BLaER1 (cell line): ENCODE measurements at regions not wholly inside any gene's neighbourhood (a gene's known extent, or its start where the extent isn't known, plus 50 kb on each side); places are given as distances from the start of the nearest gene placed in this dataset.

Experiments used
- H3K27ac ChIP-seq: shearing (Covaris generic); formaldehyde crosslinking; 2 replicates; pipeline ENCODE4 v1.8.1; 2022
- H3K27me3 ChIP-seq: shearing (Covaris generic); formaldehyde crosslinking; 2 replicates; pipeline ENCODE4 v1.8.1; 2022
- H3K36me3 ChIP-seq: shearing (Covaris generic); formaldehyde crosslinking; 2 replicates; pipeline ENCODE4 v1.8.1; 2022
- H3K4me1 ChIP-seq: shearing (Covaris generic); formaldehyde crosslinking; 2 replicates; pipeline ENCODE4 v1.8.1; 2022
- H3K4me2 ChIP-seq: shearing (Covaris generic); formaldehyde crosslinking; 2 replicates; pipeline ENCODE4 v1.8.1; 2022
- H3K4me3 ChIP-seq: shearing (Covaris generic); formaldehyde crosslinking; 2 replicates; pipeline ENCODE4 v1.8.1; 2022
- H3K9ac ChIP-seq: shearing (Covaris generic); formaldehyde crosslinking; 2 replicates; pipeline ENCODE4 v1.8.1; 2022
- H3K9me3 ChIP-seq: shearing (Covaris generic); formaldehyde crosslinking; 2 replicates; pipeline ENCODE4 v1.8.1; 2022
- H4K20me1 ChIP-seq: shearing (Covaris generic); formaldehyde crosslinking; 2 replicates; pipeline ENCODE4 v1.8.1; 2022
- Cebpa-rat ChIP-seq: shearing (Covaris generic); IDR thresholded peaks from 2 replicates; pipeline ENCODE4 v1.8.1; 2022

DNA sequence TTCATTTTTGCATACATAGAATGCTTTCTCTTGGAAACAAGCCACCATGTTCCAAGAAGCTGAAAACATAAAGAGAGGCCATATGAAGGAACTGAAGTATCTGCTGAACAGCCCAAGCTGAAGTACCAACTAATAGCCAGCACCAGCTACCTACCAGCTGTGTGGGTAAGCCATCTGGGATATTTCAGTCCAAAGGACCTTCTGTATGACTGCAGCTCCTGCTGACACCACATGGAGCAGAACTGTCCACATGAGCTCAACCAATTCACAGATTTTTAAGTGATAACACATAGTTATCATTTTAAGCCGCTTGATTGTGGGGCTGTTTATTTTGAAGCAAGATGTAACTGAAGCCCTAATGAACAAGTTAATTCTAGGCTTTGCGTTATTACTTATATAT lies 621.1 kb upstream of the KLHL1 start:
- no peaks in the 10 kb centered on the region for H3K27me3 ChIP-seq
- TF ChIP-seq Cebpa-rat: no peak

DNA sequence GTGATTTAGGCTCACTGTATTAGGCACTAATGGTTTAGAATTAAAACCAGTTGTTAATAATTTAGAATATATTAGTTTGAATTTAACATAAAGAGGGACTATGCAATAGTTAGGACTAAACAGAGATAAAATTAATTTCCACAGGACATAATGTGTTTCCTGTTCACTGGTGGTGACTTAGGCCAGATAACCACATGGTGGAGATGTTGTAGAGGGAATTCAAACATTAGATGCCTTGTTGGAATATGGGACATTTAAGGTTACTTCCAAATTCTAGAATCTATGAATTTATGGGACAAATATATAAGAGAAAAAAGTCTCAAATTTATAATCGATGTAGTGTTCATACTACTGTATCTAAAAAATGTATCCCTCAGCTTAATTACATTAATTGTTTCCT lies 615.5 kb upstream of the KLHL1 start:
- H3K4me1 ChIP-seq: no peaks in the 10 kb centered on the region
- H3K27ac ChIP-seq: no peak overlapping the region
- TF ChIP-seq Cebpa-rat: no peak
- no peaks in the 10 kb centered on the region for H3K36me3 ChIP-seq
- H3K9ac ChIP-seq: no peak overlapping the region
- no peak overlapping the region for H3K4me3 ChIP-seq
- no peak overlapping the region for H3K4me2 ChIP-seq
- H4K20me1 ChIP-seq: no peaks in the 10 kb centered on the region
- no peaks in the 10 kb centered on the region for H3K9me3 ChIP-seq
- H3K27me3 ChIP-seq: no peaks in the 10 kb centered on the region

More for the DNA sequence above, 621.1 kb upstream of the KLHL1 start:
- Histone ChIP-seq H3K4me3 (no peak overlapping the region), H3K9ac (no peak overlapping the region), H3K9me3 (no peaks in the 10 kb centered on the region), H3K27ac (no peak overlapping the region), H3K4me2 (no peak overlapping the region), H3K36me3 (no peaks in the 10 kb centered on the region), H3K4me1 (no peaks in the 10 kb centered on the region), H4K20me1 (no peaks in the 10 kb centered on the region)

DNA sequence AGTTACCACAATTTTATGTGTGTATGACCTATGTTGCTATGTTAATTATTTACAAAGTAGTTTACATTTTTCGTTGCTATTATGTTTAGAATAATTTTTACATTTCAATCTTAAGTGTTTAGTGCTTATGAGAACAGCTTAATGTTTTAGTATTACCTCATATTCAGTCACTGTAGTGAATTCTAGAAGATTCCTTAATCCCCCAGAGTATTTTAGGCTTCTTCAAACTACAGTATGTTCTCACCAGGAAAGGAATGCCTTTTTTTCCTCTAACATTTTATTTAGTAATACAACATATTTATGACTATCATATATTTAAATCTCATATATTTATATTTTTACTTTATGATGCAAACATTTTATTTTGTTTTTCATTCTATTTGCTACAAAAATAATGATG lies 612.1 kb upstream of the KLHL1 start:
- H3K27ac ChIP-seq: no peak overlapping the region
- no peak overlapping the region for H3K4me3 ChIP-seq
- H3K4me1 ChIP-seq: no peaks in the 10 kb centered on the region
- no peak for TF ChIP-seq Cebpa-rat
- no peak overlapping the region for H3K4me2 ChIP-seq
- no peaks in the 10 kb centered on the region for H3K9me3 ChIP-seq
- no peaks in the 10 kb centered on the region for H4K20me1 ChIP-seq
- no peaks in the 10 kb centered on the region for H3K36me3 ChIP-seq
- no peaks in the 10 kb centered on the region for H3K27me3 ChIP-seq
- H3K9ac ChIP-seq: no peak overlapping the region

DNA sequence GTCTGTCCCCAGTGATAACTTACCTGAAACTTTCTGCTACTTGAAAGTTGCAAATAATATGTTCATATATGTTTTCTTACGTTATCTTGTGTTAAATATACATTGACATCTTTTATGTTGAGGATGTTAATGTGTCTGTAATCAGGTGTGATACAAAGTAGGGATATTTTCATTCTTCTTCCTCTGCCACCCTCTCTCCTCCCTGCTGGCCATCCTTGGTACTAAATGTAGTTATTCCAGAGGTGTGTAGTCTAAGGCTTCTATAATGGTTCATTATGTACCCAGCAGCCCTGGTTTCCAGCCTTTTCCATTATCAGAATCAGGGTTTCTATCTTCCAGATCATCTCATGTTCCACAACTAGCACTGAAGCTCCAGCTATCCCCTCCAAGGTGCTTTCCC lies 606.7 kb upstream of the KLHL1 start:
- Histone ChIP-seq H3K9me3 (no peaks in the 10 kb centered on the region), H3K4me3 (no peak overlapping the region), H3K36me3 (no peaks in the 10 kb centered on the region), H3K27me3 (no peaks in the 10 kb centered on the region), H3K27ac (no peak overlapping the region), H3K4me2 (no peak overlapping the region), H3K9ac (no peak overlapping the region), H3K4me1 (no peaks in the 10 kb centered on the region), H4K20me1 (no peaks in the 10 kb centered on the region)
- TF ChIP-seq Cebpa-rat: no peak

DNA sequence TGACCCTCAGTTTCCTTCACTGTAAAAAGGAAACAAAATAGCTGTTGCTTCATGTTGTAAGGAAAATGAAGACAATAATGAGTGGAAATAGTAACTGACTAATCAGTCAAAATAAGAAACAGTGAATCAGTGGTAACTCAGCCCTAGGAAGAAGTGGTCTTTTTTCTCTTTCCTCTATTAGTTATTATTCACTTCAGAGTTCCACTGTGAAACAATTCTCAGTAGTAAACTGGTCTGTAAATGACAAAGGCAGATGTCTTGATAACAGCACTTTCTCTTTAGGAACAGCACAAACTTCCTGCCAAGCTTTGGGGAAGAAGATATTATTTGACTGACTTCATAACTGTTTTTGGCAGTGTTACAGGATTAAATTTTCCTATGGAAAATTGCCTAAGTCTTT lies 600.5 kb upstream of the KLHL1 start:
- H3K4me2 ChIP-seq: no peak overlapping the region
- no peaks in the 10 kb centered on the region for H4K20me1 ChIP-seq
- H3K4me3 ChIP-seq: no peak overlapping the region
- H3K36me3 ChIP-seq: no peaks in the 10 kb centered on the region
- TF ChIP-seq Cebpa-rat: no peak
- H3K27ac ChIP-seq: no peak overlapping the region
- no peaks in the 10 kb centered on the region for H3K9me3 ChIP-seq
- H3K4me1 ChIP-seq: no peaks in the 10 kb centered on the region
- no peak overlapping the region for H3K9ac ChIP-seq
- H3K27me3 ChIP-seq: no peaks in the 10 kb centered on the region

DNA sequence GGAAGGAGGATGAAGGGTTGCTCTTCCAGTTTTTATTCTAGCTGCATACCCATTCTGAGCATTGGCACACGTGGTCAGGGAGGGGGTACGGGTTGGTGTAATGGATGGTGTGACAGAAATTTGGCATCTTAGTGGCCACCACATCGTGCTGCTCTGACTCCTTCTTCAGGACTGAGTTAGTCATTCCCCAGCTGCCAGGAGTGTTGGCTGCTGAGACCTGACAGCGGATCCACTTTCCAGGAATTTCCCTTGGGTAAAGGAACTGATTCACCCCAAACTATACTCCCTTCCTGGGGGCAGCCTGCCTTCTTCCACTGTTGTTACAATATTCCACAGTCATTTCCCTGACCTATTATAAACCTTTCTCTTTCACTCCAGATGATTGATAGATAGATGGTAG lies 595.5 kb upstream of the KLHL1 start:
- Histone ChIP-seq H3K9ac (no peak overlapping the region), H3K27ac (no peak overlapping the region), H3K4me1 (no peaks in the 10 kb centered on the region), H3K27me3 (no peaks in the 10 kb centered on the region), H3K36me3 (no peaks in the 10 kb centered on the region), H3K4me2 (no peak overlapping the region), H3K9me3 (no peaks in the 10 kb centered on the region), H4K20me1 (no peaks in the 10 kb centered on the region), H3K4me3 (no peak overlapping the region)
- no peak for TF ChIP-seq Cebpa-rat

DNA sequence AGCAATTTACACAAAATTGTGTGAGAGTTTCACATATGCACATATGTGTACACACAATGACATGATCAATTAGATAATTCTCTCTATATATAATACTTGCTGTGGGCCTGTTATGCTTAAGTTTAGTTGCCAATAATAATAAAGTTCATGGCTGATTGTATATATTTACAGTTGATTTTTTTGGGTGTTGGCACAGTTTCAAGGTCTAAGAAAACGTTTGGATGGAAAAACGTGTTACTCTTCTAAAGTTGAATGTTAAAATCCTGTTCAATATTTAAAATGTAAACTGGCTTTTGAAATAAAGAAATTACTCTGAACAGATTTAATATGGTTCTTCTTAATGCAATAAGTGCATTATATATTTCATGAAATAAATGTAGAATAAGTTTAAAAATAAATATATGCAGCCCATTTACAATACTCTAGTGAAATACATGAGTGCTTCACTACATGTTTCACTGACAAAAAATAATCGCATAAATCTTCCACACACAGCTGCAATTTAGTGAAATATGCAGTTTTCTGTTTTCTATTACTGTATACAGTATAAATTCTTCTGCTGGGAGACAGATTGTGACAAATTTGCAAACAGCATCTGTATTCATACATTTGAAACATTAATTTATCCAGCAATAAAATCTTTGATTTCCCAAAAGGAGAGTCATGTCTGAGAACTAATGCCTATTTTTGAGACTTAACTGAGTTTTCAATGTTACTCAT lies 586.9 kb upstream of the KLHL1 start:
- Histone ChIP-seq H4K20me1 (no peaks in the 10 kb centered on the region), H3K9me3 (no peaks in the 10 kb centered on the region), H3K4me2 (no peak overlapping the region), H3K27me3 (no peaks in the 10 kb centered on the region), H3K4me3 (no peak overlapping the region), H3K9ac (no peak overlapping the region), H3K4me1 (no peaks in the 10 kb centered on the region), H3K27ac (no peak overlapping the region), H3K36me3 (no peaks in the 10 kb centered on the region)
- no peak for TF ChIP-seq Cebpa-rat

DNA sequence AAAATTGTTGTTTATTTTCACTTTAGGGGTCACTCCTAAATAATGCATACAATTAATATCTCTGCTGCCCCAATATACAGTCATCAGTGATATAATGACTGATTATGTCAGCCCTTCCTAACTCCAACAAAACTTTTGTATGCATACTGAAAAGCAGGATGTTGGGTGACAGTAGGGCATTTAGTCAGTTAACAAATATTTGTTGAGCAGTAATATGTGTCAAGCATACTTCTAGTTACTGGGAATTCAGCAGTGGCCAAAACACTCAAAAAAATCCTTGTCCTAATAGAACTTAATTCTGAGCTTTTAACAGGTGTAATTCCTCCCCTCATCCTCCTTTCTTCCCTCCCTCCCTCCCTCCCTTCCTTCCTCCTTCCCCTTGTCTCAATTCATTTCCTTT lies 560.7 kb upstream of the KLHL1 start:
- Histone ChIP-seq H3K27me3 (no peaks in the 10 kb centered on the region), H4K20me1 (no peaks in the 10 kb centered on the region), H3K9me3 (no peaks in the 10 kb centered on the region), H3K9ac (no peak overlapping the region), H3K27ac (no peak overlapping the region), H3K36me3 (no peaks in the 10 kb centered on the region), H3K4me2 (no peak overlapping the region), H3K4me1 (no peaks in the 10 kb centered on the region), H3K4me3 (no peak overlapping the region)
- no peak for TF ChIP-seq Cebpa-rat

DNA sequence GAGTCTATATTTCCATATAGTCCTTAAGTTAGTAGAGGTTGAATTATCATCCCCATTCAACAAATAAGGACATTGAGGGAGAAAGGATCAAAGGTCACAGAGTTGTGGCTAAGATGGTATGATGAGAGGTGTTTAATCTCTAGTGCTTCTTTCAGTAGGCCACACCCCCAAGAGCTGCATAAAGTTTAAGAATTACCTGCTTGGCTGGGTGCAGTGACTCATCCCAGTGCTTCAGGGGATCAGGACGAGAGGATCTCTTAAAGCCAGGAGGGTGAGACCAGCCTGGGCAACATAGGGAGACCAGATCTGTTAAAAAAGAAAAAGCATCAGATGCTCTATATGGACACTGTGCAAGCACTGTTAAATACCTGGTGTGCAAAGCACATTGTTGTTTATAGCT lies 560.0 kb upstream of the KLHL1 start:
- H3K4me2 ChIP-seq: no peak overlapping the region
- no peak overlapping the region for H3K27ac ChIP-seq
- no peak overlapping the region for H3K9ac ChIP-seq
- H4K20me1 ChIP-seq: no peaks in the 10 kb centered on the region
- no peaks in the 10 kb centered on the region for H3K9me3 ChIP-seq
- no peaks in the 10 kb centered on the region for H3K36me3 ChIP-seq
- no peaks in the 10 kb centered on the region for H3K27me3 ChIP-seq
- no peak for TF ChIP-seq Cebpa-rat
- H3K4me3 ChIP-seq: no peak overlapping the region
- no peaks in the 10 kb centered on the region for H3K4me1 ChIP-seq

DNA sequence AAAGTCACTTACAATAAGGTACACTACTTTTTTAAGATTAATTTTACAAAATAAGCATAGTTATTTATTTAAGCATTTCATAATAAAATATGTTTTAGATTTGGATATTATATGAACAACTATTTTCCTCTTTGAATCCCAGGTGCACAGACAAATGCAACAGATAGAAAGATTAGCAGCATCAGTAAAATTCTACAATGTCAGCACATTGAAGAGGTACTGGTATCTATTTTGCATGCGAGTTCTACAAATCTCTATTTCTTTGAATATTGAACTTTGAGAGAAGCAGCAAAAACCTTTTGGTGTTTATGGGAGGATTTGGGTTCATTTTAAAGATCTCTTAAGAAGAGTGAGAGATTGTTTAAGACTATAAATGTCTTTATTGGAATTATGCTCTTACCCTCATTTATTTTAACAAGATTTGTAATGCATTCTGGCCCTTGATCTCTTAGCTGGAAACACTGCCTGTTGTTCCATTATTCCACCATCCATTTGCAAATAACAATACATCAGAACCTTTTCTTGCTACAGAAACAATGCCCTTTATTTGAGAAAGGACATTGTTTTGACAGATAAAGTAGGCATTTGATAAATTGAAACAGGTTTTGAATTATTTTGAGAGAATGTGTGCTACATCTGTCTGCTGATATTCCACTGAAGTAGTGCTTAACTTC lies 558.8 kb upstream of the KLHL1 start:
- Histone ChIP-seq H3K9ac (no peak overlapping the region), H3K4me1 (no peaks in the 10 kb centered on the region), H3K4me2 (no peak overlapping the region), H3K27me3 (no peaks in the 10 kb centered on the region), H4K20me1 (no peaks in the 10 kb centered on the region), H3K9me3 (no peaks in the 10 kb centered on the region), H3K4me3 (no peak overlapping the region), H3K27ac (no peak overlapping the region), H3K36me3 (no peaks in the 10 kb centered on the region)
- no peak for TF ChIP-seq Cebpa-rat
